ENCODE measurements at regions not wholly inside any gene's neighbourhood (a gene's known extent, or its start where the extent isn't known, plus 50 kb on each side); places are given as distances from the start of the nearest gene placed in this dataset.

- H3K4me3 ChIP-seq: no peak overlapping the region
- H3K27me3 ChIP-seq: no peaks in the 10 kb centered on the region
- H3K4me1 ChIP-seq: no peaks in the 10 kb centered on the region
- peaks cover 0 to 35% (median 8%) of the 10 kb centered on the region in 12 donors for H3K9me3 ChIP-seq
- intact Hi-C loops (cut with DNase I): no loop called here
- DNase-seq: no peak
- no peak for TF ChIP-seq POLR2A (IDR thresholded peaks at IDR 0.05)
- TF ChIP-seq, protein P1, sequence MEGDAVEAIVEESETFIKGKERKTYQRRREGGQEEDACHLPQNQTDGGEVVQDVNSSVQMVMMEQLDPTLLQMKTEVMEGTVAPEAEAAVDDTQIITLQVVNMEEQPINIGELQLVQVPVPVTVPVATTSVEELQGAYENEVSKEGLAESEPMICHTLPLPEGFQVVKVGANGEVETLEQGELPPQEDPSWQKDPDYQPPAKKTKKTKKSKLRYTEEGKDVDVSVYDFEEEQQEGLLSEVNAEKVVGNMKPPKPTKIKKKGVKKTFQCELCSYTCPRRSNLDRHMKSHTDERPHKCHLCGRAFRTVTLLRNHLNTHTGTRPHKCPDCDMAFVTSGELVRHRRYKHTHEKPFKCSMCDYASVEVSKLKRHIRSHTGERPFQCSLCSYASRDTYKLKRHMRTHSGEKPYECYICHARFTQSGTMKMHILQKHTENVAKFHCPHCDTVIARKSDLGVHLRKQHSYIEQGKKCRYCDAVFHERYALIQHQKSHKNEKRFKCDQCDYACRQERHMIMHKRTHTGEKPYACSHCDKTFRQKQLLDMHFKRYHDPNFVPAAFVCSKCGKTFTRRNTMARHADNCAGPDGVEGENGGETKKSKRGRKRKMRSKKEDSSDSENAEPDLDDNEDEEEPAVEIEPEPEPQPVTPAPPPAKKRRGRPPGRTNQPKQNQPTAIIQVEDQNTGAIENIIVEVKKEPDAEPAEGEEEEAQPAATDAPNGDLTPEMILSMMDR (IDR thresholded peaks at IDR 0.05): no peak
- ATAC-seq: no peak
- H3K36me3 ChIP-seq: no peaks in the 10 kb centered on the region
- H3K27ac ChIP-seq: no peak overlapping the region
Measured at GRCh38 chr2:103942199-103942598, 911.7 kb upstream of the POU3F3 start.

DNA sequence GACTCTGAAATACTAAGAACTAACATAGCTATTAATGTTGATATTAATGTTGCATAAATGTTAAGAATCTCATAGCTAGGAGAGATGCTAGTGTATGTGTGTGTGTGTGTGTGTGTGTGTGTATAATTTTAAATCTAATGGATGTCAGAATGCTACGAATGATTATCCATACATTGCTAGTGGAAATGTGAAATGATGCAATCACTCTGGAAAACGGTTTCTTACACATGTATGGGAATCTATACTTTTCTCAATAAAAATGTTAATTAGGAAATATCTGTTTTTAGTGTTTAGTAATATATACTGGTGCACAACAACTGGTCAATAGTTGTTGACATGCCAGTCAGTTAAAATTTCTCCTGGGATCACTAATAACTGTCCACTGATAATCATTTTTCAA, 908.8 kb upstream of the POU3F3 start:
- no peak for ATAC-seq
- intact Hi-C loops (cut with DNase I): no loop called here
- WGBS, 4 donors: 62 to 72% (median 65%) methylated on average over 2 of the region's 2 CpGs
- Histone ChIP-seq H3K4me1 (no peaks in the 10 kb centered on the region), H3K27ac (no peak overlapping the region), H3K9me3 (peaks cover 0 to 26% (median 8%) of the 10 kb centered on the region in 12 donors), H3K36me3 (no peaks in the 10 kb centered on the region), H3K4me3 (no peak overlapping the region), H3K27me3 (no peaks in the 10 kb centered on the region)
- no peak for DNase-seq
- no peak for TF ChIP-seq POLR2A (IDR thresholded peaks at IDR 0.05)
- TF ChIP-seq, protein P1 (IDR thresholded peaks at IDR 0.05): no peak

- peak in 2 of 5 donors; percentile 7 to 19 for DNase-seq
- Histone ChIP-seq H3K27ac (no peak overlapping the region), H3K9me3 (no peaks in the 10 kb centered on the region), H3K27me3 (no peaks in the 10 kb centered on the region), H3K4me1 (no peaks in the 10 kb centered on the region), H3K36me3 (no peaks in the 10 kb centered on the region), H3K4me3 (no peak overlapping the region)
- peak in 1 of 4 donors; percentile 44 for ATAC-seq
- intact Hi-C loops (cut with DNase I): loop anchor here in 1 of 10 donors (10.0 kb wide), 1 partner anchor 915 kb away; no protein-coding TSS in a partner anchor
- 35 to 38% (median 37%) methylated on average over 9 of the region's 9 CpGs for WGBS, 4 donors
- TF ChIP-seq POLR2A (IDR thresholded peaks at IDR 0.05): no peak
- TF ChIP-seq, protein P1 (IDR thresholded peaks at IDR 0.05): peak in 11 of 12 donors; percentile 20 to 59 (median 40)
Measured at GRCh38 chr2:103959174-103960128, 894.5 kb upstream of the POU3F3 start.

GRCh38 chr2:103960129-103960513, 893.8 kb upstream of the POU3F3 start:
- DNase-seq: no peak
- Histone ChIP-seq H3K4me1 (no peaks in the 10 kb centered on the region), H3K36me3 (no peaks in the 10 kb centered on the region), H3K27ac (no peak overlapping the region), H3K9me3 (no peaks in the 10 kb centered on the region), H3K27me3 (no peaks in the 10 kb centered on the region), H3K4me3 (no peak overlapping the region)
- no peak for ATAC-seq
- WGBS, 4 donors: 81 to 90% (median 87%) methylated on average over 1 of the region's 1 CpG
- TF ChIP-seq POLR2A (IDR thresholded peaks at IDR 0.05): no peak
- TF ChIP-seq, protein P1 (IDR thresholded peaks at IDR 0.05): no peak
- intact Hi-C loops (cut with DNase I): no loop called here
